Liver (tissue), 3 donors: ENCODE measurements at regions not wholly inside any gene's neighbourhood (a gene's known extent, or its start where the extent isn't known, plus 50 kb on each side); places are given as distances from the start of the nearest gene placed in this dataset.

Experiments
- ATF3 ChIP-seq: IDR thresholded peaks from 2 replicates; pipeline ENCODE4 v1.6.1; 2016; ENCODE audit warnings: antibody characterized with exemption
- FOXA1 ChIP-seq: IDR thresholded peaks from 2 replicates; pipeline ENCODE4 v1.6.1; 2016; ENCODE audit warnings: antibody characterized with exemption
- GABPA ChIP-seq, 2 donors: IDR thresholded peaks in 1 of 2; conservative IDR thresholded peaks in 1 of 2; 2 replicates each; pipeline ENCODE4 v1.6.1; 2016; ENCODE audit warnings: antibody characterized with exemption in 2 of 2, mild to moderate bottlenecking in 1 of 2, moderate library complexity in 1 of 2
- JUND ChIP-seq, 2 donors: IDR thresholded peaks; 2 replicates each; pipeline ENCODE4 v1.6.1; 2016; ENCODE audit warnings: antibody characterized with exemption in 2 of 2
- RAD21 ChIP-seq, 2 donors: IDR thresholded peaks; 2 replicates each; pipeline ENCODE4 v1.6.1; 2016; ENCODE audit warnings: antibody characterized with exemption in 2 of 2, mild to moderate bottlenecking in 2 of 2
- REST ChIP-seq: IDR thresholded peaks from 2 replicates; pipeline ENCODE4 v1.6.1; 2016; ENCODE audit warnings: antibody characterized with exemption, mild to moderate bottlenecking
- RXRA ChIP-seq, 2 donors: IDR thresholded peaks; 2 replicates each; pipeline ENCODE4 v1.6.1; 2017 to 2018; ENCODE audit warnings: antibody characterized with exemption in 2 of 2, mild to moderate bottlenecking in 1 of 2
- TAF1 ChIP-seq: conservative IDR thresholded peaks from 2 replicates; pipeline ENCODE4 v1.6.1; 2016; ENCODE audit warnings: antibody characterized with exemption, mild to moderate bottlenecking
- YY1 ChIP-seq: IDR thresholded peaks from 2 replicates; pipeline ENCODE4 v1.6.1; 2016; ENCODE audit warnings: antibody characterized with exemption, mild to moderate bottlenecking
- TF ChIP-seq, protein P1 (sequence below): fragments of 150-350 bp; IDR thresholded peaks from 2 replicates; pipeline ENCODE4 v1.5.1; 2017; ENCODE audit warnings: improper control_type of control experiment, low read depth, low read length; ENCODE audit not compliant: missing input control
- TF ChIP-seq, protein P2 (sequence below): IDR thresholded peaks from 2 replicates; pipeline ENCODE4 v1.6.1; 2016; ENCODE audit warnings: antibody characterized with exemption
- donor health status: healthy.
- donor health status: healthy.

DNA sequence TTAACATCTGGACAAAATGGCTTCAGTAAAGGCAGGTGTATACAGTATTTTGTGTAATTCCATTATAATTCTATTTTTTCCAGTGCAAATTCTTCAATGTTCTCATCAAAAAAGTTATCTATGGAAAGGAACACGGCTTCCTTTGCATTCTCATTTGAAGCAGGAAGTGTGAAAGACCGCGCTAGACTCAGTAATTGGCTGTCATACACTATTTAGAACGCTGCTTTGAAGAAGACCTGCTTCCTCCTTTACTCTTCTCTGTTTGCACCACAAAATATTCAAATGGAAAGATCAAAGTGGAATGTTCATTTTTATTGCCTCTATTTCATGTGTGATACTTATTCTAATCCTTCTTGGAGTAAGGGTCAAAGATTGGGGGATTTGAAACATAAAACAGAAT is 883.7 kb downstream of the TSN start:
- TF ChIP-seq ATF3, result no peak
- TF ChIP-seq, protein P1, sequence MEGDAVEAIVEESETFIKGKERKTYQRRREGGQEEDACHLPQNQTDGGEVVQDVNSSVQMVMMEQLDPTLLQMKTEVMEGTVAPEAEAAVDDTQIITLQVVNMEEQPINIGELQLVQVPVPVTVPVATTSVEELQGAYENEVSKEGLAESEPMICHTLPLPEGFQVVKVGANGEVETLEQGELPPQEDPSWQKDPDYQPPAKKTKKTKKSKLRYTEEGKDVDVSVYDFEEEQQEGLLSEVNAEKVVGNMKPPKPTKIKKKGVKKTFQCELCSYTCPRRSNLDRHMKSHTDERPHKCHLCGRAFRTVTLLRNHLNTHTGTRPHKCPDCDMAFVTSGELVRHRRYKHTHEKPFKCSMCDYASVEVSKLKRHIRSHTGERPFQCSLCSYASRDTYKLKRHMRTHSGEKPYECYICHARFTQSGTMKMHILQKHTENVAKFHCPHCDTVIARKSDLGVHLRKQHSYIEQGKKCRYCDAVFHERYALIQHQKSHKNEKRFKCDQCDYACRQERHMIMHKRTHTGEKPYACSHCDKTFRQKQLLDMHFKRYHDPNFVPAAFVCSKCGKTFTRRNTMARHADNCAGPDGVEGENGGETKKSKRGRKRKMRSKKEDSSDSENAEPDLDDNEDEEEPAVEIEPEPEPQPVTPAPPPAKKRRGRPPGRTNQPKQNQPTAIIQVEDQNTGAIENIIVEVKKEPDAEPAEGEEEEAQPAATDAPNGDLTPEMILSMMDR, result no peak
- no peak for TF ChIP-seq YY1
- no peak for TF ChIP-seq RAD21 (IDR thresholded peaks at IDR 0.05)
- no peak for TF ChIP-seq JUND (IDR thresholded peaks at IDR 0.05)
- no peak for TF ChIP-seq REST
- no peak for TF ChIP-seq RXRA (IDR thresholded peaks at IDR 0.05)
- TF ChIP-seq, protein P2, sequence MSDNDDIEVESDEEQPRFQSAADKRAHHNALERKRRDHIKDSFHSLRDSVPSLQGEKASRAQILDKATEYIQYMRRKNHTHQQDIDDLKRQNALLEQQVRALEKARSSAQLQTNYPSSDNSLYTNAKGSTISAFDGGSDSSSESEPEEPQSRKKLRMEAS, result no peak
- TF ChIP-seq GABPA (IDR thresholded peaks at IDR 0.05 in 1 of 2, conservative IDR thresholded peaks at IDR 0.05 in 1 of 2), result no peak
- TF ChIP-seq TAF1, result no peak
- TF ChIP-seq FOXA1, result no peak
